K562 (cell line): ENCODE measurements at regions not wholly inside any gene's neighbourhood (a gene's known extent, or its start where the extent isn't known, plus 50 kb on each side); places are given as distances from the start of the nearest gene placed in this dataset.

Experiments used
- CTCF ChIP-seq, 3 experiments: IDR thresholded peaks in 2 of 3; conservative IDR thresholded peaks in 1 of 3; 2 replicates each; pipeline ENCODE4 v1.5.1; 2011 to 2012; ENCODE audit warnings: low read length in 3 of 3, mild to moderate bottlenecking in 3 of 3, control low read depth in 2 of 3, improper control_type of control experiment in 1 of 3, inconsistent platforms in 1 of 3, low read depth in 1 of 3, mixed read lengths in 1 of 3, moderate library complexity in 1 of 3; ENCODE audit not compliant: insufficient read depth in 2 of 3
- EGR1 ChIP-seq: fragments of 450-650 bp; conservative IDR thresholded peaks from 2 replicates; pipeline ENCODE4 v1.6.1; 2017; ENCODE audit warnings: mild to moderate bottlenecking
- EZH2 ChIP-seq: IDR thresholded peaks from 2 replicates; pipeline ENCODE4 v1.6.1; 2012; ENCODE audit warnings: low read depth, mild to moderate bottlenecking, inconsistent platforms, low read length, borderline replicate concordance
- GABPA ChIP-seq: fragments of 200-800 bp; sonication (Bioruptor generic); conservative IDR thresholded peaks from 2 replicates; pipeline ENCODE4 v1.6.1; 2016; ENCODE audit warnings: low read depth, missing genetic modification characterization, missing compliant biosample characterization
- GMEB1 ChIP-seq: fragments of 250-450 bp; sonication (Bioruptor Pico); IDR thresholded peaks from 2 replicates; pipeline ENCODE4 v1.4.0; 2020; ENCODE audit warnings: mild to moderate bottlenecking
- TEAD1 ChIP-seq, 2 experiments: fragments of 450-650 bp in 1 of 2; sonication (generic) in 1 of 2; formaldehyde crosslinking; IDR thresholded peaks; 2 replicates each; pipeline versions ENCODE4 v1.4.0 to v1.8.0; 2020 to 2022; ENCODE audit warnings: mild to moderate bottlenecking in 2 of 2, missing genetic modification reagents in 1 of 2
- USF1 ChIP-seq: sonication (generic); formaldehyde crosslinking; IDR thresholded peaks from 2 replicates; pipeline ENCODE4 v1.9.0; 2022; ENCODE audit warnings: mild to moderate bottlenecking, missing genetic modification reagents
- ZBTB34 ChIP-seq: fragments of 250-450 bp; sonication (Bioruptor Pico); IDR thresholded peaks from 2 replicates; pipeline ENCODE4 v1.8.0; 2021; ENCODE audit warnings: mild to moderate bottlenecking, moderate library complexity
- ZFP30 ChIP-seq: fragments of 250-450 bp; sonication (Bioruptor Pico); IDR thresholded peaks from 2 replicates; pipeline ENCODE4 v1.8.0; 2022; ENCODE audit warnings: moderate library complexity, mild to moderate bottlenecking, inconsistent platforms, borderline replicate concordance
- ZNF282 ChIP-seq: sonication (generic); formaldehyde crosslinking; IDR thresholded peaks from 2 replicates; pipeline ENCODE4 v1.8.1; 2023; ENCODE audit warnings: missing genetic modification reagents
- ZNF518B ChIP-seq: fragments of 250-450 bp; sonication (Bioruptor Pico); IDR thresholded peaks from 2 replicates; pipeline ENCODE4 v1.5.0; 2021; ENCODE audit warnings: mild to moderate bottlenecking, moderate library complexity

GRCh38 chr2:5242751-5243150 lies 449.4 kb upstream of the SOX11 start:
- TF ChIP-seq ZNF282 (CRISPR knock-in tag) (no peak), GABPA (no peak), ZNF518B (no peak), EZH2 (no peak), TEAD1 (CRISPR knock-in tag; IDR thresholded peaks at IDR 0.05) (no peak), GMEB1 (CRISPR knock-in tag) (no peak), ZBTB34 (CRISPR knock-in tag) (no peak), ZFP30 (no peak), CTCF (IDR thresholded peaks at IDR 0.05 in 2 of 3, conservative IDR thresholded peaks at IDR 0.05 in 1 of 3; ENCODE audit: insufficient read depth in 2 of 3, low read depth in 1 of 3, low read length in 3 of 3) (no peak), EGR1 (no peak), USF1 (CRISPR knock-in tag) (no peak)
